DMS53 treated with DMSO at 0.1 percent for 48 hours (cell line): ENCODE measurements at regions not wholly inside any gene's neighbourhood (a gene's known extent, or its start where the extent isn't known, plus 50 kb on each side); places are given as distances from the start of the nearest gene placed in this dataset.

Experiments used
- DNase-seq: peaks from one replicate; lab custom pipeline; 2025; ENCODE audit not compliant: unreplicated experiment; lab: John Stamatoyannopoulos, UW

- DNase-seq = no peak
These were observed 164.9 kb upstream of the PRNP start for GRCh38 chr20:4521170-4521968.

DNA sequence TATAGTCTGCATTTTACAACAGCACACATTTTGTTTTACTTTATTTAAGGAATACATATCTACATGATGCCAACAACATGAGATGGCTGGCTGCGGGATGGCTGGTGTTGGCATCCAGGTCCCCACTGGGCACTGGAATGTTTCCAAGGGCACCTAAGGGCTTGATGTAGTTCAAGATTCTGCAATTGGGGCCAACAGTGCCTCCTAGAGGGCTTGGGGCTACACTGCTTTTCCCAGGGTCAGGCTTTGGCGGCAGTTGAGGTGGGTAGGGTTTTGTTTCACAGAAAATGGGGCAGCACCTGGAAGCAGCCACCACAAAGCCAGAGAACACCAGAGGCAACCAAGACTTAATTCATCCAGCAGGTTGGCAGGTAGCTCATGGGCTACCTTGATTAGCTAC lies 166.7 kb upstream of the PRNP start:
- DNase-seq = no peak

GRCh38 chr20:4516876-4517275 lies 169.4 kb upstream of the PRNP start:
- DNase-seq = no peak

- no peak for DNase-seq
These were observed 172.5 kb upstream of the PRNP start for GRCh38 chr20:4513720-4514119.

DNA sequence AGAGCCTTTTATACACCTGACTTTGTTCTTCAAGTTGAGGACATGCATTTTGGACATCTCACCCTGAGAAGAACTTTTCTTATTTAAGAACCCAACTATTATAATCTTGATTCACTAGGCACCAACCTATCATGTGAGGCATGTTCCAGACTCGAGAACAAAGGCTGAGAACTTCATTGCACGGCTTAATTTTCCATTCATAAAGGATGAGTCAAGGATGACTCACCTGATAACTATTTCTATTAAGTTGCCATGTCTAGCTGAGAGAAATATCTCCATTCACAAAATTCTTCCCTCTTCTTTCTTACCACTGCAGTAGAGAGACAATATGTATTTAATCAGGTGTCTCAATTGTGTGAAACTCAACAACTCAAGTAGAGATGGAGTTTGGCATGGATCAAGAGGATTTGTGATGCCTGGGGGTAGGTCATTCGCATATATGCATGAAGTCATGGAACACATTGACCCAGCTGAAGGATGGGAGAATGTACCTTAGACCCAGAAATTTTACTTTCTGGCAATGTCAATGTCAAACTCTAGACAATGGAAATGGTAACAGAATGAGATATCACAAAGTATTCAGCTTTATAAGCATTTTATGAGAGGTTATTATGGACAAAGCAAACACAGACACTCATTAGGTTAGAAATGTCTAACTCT lies 173.2 kb upstream of the PRNP start:
- DNase-seq = no peak

DNA sequence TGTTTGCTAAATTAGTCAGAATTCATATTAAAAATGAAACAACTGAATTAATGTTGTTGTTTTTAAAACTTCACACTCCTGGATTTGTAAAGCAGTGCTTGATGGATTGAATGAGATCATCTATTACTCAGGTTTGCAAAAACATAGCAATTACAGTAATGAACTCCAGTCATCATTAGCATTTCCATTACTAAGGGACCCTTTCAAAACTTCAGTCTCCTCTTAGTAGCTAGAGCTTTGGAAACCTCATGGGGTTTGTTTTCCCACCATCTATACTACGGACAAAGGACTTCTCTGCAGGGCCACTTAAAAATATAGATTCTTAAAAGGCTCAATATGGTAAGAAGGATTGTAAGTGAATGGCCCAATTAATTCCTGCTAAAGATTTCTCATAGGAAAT lies 174.5 kb upstream of the PRNP start:
- no peak for DNase-seq

DNA sequence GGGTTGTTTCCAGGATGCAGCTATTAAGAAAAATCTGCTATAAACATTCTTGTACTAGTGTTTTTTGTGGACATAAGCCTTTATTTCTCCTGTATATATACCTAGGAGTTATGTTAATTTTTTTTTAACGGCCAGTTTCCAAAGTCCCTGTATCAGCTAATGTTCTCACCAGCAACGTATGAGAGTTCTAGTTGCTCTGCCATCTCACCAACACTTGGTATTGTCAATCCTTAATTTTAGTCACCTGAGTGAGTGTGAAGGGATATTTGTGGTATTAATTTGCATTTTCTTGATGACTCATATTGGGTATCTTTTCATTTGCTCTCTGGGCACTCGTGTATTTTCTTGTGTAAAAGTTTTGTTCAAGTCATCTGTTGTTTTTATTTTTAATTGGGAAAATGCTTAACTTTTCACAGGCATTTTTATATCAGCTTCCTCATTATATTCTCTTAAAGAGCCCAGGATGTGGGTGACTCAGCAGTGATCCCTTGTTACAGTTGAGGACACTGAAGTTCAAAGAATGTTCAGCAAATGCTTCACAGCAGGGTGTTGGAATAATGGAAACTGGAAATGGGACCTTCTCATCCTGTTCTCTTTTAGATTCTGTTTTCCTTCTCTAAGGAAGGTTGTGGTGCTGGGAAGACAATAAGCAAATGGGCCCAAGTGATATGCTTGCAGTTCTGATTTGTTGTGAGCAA lies 176.3 kb upstream of the PRNP start:
- no peak for DNase-seq

DNA sequence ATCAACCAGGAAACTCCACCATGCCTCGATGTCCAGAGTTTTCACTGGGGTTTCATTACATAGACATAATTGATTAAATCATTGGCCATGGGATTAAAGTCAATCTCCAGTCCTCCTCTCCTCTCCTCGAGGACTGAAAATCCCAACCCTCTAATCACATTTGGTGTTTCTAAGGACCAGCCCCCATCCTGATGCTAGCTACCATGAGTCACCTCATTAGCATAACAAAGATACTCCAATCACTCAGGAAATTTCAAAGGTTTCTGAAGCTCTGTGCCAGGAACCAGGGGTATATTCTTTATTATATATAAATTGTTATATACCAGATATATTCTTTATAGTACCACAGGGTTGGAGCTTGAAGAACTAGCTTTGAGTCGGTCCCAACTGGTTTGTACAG lies 177.5 kb upstream of the PRNP start:
- DNase-seq = no peak

DNA sequence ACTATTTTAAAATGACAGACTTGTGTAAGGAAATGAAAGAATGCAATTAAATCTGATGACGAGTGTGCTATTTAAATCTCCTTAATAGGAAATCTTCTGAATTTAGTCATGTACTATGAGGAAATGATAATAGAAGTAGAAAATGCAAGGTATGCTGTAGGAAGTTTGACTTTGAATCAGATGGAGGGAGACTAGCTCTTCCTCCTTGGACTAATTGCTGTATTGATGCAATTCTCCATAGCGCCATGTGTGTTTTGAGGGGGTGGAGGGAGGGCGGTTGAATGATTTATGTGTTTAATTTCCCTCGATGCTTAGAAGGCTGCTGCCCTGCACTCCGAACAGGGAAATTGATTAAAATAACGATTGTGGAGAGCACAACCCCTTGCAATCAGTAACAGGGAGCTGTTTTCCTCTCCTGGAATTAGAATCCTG lies 179.0 kb upstream of the PRNP start:
- no peak for DNase-seq

GRCh38 chr20:4504814-4505213 lies 181.4 kb upstream of the PRNP start:
- no peak for DNase-seq

- no peak for DNase-seq
These were observed 183.5 kb upstream of the PRNP start for GRCh38 chr20:4502756-4503155.

DNA sequence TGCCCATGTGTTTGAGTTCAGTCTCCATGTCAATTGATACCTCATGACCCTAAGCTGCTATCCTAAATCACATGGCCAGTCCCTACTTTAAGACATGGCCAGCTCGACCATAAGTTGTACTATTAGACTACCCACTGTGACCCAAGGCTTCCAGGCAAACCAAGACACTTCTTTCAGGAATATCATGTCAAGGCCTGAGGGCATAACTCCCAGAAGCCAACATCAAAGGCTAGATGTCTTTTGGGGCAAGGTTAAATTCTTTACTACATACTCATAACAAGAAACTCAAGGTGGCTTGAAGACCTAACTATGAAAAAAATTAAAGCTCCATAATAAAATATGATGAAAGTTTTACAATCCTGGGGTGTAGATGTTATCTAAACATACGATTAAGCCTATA lies 192.9 kb upstream of the PRNP start:
- no peak for DNase-seq

DNA sequence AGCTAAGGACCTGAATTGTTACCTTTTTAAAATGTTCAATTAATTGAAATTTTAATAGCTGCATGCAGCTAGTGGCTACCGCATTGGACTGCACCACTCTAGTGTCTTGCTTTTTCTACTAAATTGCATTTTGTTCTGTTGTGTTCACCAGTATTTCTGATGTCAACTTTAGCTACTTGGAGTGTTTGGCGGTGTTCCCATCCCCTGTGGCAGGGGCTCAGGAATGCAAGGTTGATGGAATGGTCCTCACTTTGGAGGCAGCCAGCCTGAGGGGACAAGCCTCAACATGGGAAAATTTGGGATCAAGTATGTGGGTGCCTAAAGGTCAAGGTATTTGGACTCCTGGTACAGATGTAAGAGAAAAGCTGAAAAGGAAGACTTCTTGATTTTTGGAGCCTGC lies 194.6 kb upstream of the PRNP start:
- DNase-seq = no peak

- DNase-seq = no peak
These were observed 195.5 kb upstream of the PRNP start for GRCh38 chr20:4490606-4491280.

DNA sequence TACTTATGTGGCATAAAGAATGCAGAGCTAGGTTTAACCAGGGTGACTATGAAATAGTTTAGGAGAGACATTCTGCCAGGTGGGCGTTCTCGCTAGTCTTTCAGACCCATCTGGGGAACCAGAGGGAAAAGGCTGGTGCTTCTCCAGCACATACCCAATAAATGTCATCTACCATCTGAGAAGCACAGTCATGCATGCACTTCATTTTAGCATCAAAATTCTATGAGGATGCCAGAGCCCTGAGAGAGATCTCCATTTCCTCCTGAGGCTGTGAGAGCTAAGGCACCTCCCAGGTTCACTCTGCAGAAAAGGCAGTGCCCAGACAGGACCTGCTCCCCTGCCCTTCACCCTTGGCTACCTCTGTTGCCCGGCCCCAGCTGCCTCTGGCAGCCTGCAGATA lies 196.2 kb upstream of the PRNP start:
- no peak for DNase-seq

GRCh38 chr20:4488407-4489339 lies 197.6 kb upstream of the PRNP start:
- no peak for DNase-seq

DNA sequence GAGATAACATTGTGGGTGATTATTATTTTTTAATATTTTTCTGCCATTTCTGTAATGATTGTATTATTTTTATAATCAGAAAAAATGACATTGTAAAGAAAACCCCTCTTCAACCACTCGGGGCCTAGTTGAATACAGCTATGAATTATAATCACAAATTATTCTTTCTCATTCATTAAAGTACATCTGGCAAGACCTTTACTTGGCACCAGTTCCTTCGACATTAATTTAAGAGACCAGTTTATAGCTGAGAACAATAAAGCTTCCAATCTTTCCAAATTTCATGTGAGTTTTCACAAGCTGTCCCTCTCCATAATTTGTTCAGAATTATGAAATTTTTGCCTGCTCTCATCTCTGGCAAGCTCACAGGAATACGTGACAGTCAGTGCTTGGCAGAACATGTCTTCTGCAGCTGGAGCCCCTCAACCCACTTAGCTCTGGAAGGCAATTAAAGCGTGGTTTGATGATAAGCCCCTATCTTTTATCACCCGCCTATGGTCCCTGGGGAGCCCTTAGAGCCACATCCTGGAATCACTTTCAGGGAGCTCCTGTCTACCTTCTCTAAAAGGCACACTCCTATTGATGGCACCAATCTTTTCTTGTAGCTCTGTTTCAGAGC lies 201.8 kb upstream of the PRNP start:
- DNase-seq = no peak

- no peak for DNase-seq
These were observed 202.3 kb upstream of the PRNP start for GRCh38 chr20:4483961-4484360.

GRCh38 chr20:4483486-4483885 lies 202.8 kb upstream of the PRNP start:
- no peak for DNase-seq

DNA sequence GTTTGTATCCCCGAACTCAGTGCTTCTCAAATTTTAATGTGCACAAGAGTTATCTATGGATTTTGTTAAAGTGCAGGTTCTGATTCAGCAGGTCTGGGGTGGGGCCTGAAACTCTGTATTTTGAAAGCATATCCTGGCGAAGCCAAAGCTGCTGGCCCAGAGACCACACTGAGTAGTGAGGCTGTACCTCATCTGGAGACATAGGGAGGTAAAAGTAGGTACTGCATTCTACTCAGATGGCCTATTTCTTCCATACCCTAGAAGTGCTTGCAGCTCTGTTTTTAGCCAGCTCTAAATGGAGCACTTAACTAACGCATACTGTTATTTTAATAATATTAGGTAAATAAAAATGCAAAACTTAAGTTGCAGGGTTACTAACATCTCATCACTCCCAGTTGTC lies 206.2 kb upstream of the PRNP start:
- DNase-seq = no peak
